Peyer's patch (tissue), 4 donors: ENCODE measurements at regions not wholly inside any gene's neighbourhood (a gene's known extent, or its start where the extent isn't known, plus 50 kb on each side); places are given as distances from the start of the nearest gene placed in this dataset.

Source experiments
- CTCF ChIP-seq, 6 experiments: fragments of 450-650 bp in 4 of 6; fragments of 200-600 bp in 2 of 6; sonication (generic) in 1 of 6; IDR thresholded peaks; one replicate each; pipeline ENCODE4 v1.5.1; 2017 to 2019; ENCODE audit warnings: antibody characterized with exemption in 6 of 6, mild to moderate bottlenecking in 3 of 6, moderate library complexity in 1 of 6
- POLR2A ChIP-seq, 2 donors: fragments of 450-650 bp; IDR thresholded peaks; one replicate each; pipeline ENCODE4 v1.5.1; 2017; ENCODE audit warnings: antibody characterized with exemption in 2 of 2, mild to moderate bottlenecking in 2 of 2, moderate library complexity in 2 of 2

GRCh38 chr18:32875625-32876024 is 102.8 kb upstream of the KLHL14 start:
- no peak for TF ChIP-seq POLR2A (IDR thresholded peaks at IDR 0.05)
- TF ChIP-seq CTCF (IDR thresholded peaks at IDR 0.05): no peak
